ENCODE measurements at regions not wholly inside any gene's neighbourhood (a gene's known extent, or its start where the extent isn't known, plus 50 kb on each side); places are given as distances from the start of the nearest gene placed in this dataset.

- DNase-seq, result no peak
- Histone ChIP-seq H3K4me3 (no peak overlapping the region), H3K4me1 (ENCODE audit: insufficient read depth) (no peaks in the 10 kb centered on the region), H3K36me3 (no peaks in the 10 kb centered on the region), H3K27me3 (no peaks in the 10 kb centered on the region), H3K27ac (no peak overlapping the region), H3K9me3 (no peaks in the 10 kb centered on the region)
- intact Hi-C loops (cut with DNase I), result no loop called here
- WGBS, 3 donors, result 85 to 90% (median 85%) methylated on average over 2 of the region's 2 CpGs
- TF ChIP-seq EP300 (IDR thresholded peaks at IDR 0.05) (no peak), POLR2A (IDR thresholded peaks at IDR 0.05) (no peak)
- TF ChIP-seq, protein P1, sequence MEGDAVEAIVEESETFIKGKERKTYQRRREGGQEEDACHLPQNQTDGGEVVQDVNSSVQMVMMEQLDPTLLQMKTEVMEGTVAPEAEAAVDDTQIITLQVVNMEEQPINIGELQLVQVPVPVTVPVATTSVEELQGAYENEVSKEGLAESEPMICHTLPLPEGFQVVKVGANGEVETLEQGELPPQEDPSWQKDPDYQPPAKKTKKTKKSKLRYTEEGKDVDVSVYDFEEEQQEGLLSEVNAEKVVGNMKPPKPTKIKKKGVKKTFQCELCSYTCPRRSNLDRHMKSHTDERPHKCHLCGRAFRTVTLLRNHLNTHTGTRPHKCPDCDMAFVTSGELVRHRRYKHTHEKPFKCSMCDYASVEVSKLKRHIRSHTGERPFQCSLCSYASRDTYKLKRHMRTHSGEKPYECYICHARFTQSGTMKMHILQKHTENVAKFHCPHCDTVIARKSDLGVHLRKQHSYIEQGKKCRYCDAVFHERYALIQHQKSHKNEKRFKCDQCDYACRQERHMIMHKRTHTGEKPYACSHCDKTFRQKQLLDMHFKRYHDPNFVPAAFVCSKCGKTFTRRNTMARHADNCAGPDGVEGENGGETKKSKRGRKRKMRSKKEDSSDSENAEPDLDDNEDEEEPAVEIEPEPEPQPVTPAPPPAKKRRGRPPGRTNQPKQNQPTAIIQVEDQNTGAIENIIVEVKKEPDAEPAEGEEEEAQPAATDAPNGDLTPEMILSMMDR (IDR thresholded peaks at IDR 0.05), result no peak
Observed at GRCh38 chr15:69777356-69777755, 320.4 kb downstream of the TLE3 start.

DNA sequence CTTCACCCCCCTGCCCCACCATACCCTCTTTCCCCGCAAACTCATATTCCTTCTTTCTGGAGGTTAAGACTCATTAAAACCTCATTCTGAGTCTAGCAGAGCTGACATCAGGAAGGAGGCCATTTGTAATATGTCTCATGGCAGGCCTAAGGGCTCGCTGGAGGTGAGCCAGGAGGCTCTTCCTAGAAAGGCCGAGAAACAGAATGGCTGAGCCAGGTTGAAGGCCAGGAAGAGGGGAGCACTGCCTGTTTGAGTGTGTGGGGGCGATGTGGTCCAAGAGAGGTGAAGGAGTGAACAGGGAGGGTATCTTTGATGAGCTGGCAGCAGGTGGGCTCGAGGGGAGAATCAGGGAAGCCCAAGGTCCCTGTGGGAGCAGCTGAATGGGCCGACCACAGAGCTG is 317.3 kb downstream of the TLE3 start:
- Histone ChIP-seq H3K36me3 (no peaks in the 10 kb centered on the region), H3K9me3 (no peaks in the 10 kb centered on the region), H3K27me3 (no peaks in the 10 kb centered on the region), H3K27ac (no peak overlapping the region), H3K4me1 (ENCODE audit: insufficient read depth) (no peaks in the 10 kb centered on the region), H3K4me3 (no peak overlapping the region)
- 46 to 47% (median 47%) methylated on average over 6 of the region's 6 CpGs for WGBS, 3 donors
- TF ChIP-seq, protein P1 (IDR thresholded peaks at IDR 0.05), result no peak
- no peak for TF ChIP-seq EP300 (IDR thresholded peaks at IDR 0.05)
- no peak for TF ChIP-seq POLR2A (IDR thresholded peaks at IDR 0.05)
- DNase-seq, result no peak
- intact Hi-C loops (cut with DNase I), result no loop called here

- H3K27me3 ChIP-seq, result no peaks in the 10 kb centered on the region
- no peak overlapping the region for H3K4me3 ChIP-seq
- 65 to 68% (median 66%) methylated on average over 6 of the region's 6 CpGs for WGBS, 3 donors
- intact Hi-C loops (cut with DNase I), result no loop called here
- H3K36me3 ChIP-seq, result no peaks in the 10 kb centered on the region
- no peak for DNase-seq
- TF ChIP-seq POLR2A (IDR thresholded peaks at IDR 0.05) (no peak), EP300 (IDR thresholded peaks at IDR 0.05) (no peak)
- TF ChIP-seq, protein P1 (IDR thresholded peaks at IDR 0.05), result no peak
- no peaks in the 10 kb centered on the region for H3K4me1 ChIP-seq (ENCODE audit: insufficient read depth)
- no peak overlapping the region for H3K27ac ChIP-seq
- no peaks in the 10 kb centered on the region for H3K9me3 ChIP-seq
Observed at GRCh38 chr15:69780981-69781380, 316.7 kb downstream of the TLE3 start.

DNA sequence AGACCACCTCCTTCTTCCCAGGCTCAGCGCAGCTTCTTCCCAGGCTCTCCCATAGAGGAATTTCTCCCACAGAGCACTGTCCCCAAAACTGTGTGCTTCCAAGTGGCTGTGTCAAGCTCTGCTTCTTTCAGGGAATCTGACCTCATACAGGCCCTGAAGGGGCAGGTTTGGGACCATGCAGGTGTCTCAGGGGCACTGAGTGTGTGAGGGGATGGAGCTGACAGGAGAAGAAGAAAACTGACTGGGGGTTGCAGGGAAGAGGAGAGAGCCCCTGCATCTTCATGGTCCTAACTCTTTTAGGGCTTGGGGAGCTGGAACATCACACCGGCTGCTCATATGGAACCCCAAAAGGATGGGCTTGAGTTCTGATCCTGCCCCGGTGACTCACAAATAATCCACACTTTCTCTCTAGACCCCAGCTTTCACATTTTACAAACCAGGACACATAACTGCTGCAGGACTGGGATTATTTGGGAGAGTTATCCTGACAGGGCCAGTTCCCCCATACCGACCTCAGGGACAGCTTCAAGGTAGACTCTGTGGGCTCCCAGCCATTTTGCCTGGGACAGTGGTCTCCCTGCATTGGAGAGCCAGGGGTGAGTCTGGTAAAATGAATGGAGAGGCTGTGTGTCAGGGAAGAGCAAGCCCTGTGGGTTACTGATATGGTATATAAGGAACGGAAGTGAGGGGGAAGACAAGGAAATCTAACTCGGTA is 316.1 kb downstream of the TLE3 start:
- DNase-seq, result no peak
- 75 to 82% (median 81%) methylated on average over 6 of the region's 6 CpGs for WGBS, 3 donors
- Histone ChIP-seq H3K27me3 (no peaks in the 10 kb centered on the region), H3K4me3 (no peak overlapping the region), H3K9me3 (no peaks in the 10 kb centered on the region), H3K4me1 (ENCODE audit: insufficient read depth) (no peaks in the 10 kb centered on the region), H3K27ac (no peak overlapping the region), H3K36me3 (no peaks in the 10 kb centered on the region)
- intact Hi-C loops (cut with DNase I), result no loop called here
- TF ChIP-seq EP300 (IDR thresholded peaks at IDR 0.05) (no peak), POLR2A (IDR thresholded peaks at IDR 0.05) (no peak)
- TF ChIP-seq, protein P1 (IDR thresholded peaks at IDR 0.05), result no peak
